Endothelial cell of umbilical vein (primary cell): ENCODE measurements at regions not wholly inside any gene's neighbourhood (a gene's known extent, or its start where the extent isn't known, plus 50 kb on each side); places are given as distances from the start of the nearest gene placed in this dataset.

Experiments
- EZH2 ChIP-seq: IDR thresholded peaks from 2 replicates; pipeline ENCODE4 v1.6.1; 2012; ENCODE audit warnings: borderline replicate concordance, low read depth, mild to moderate bottlenecking, moderate library complexity, low read length, inconsistent platforms; ENCODE audit not compliant: severe bottlenecking
- GATA2 ChIP-seq: IDR thresholded peaks from 2 replicates; pipeline ENCODE4 v1.7.0; 2011; ENCODE audit warnings: low read depth, mild to moderate bottlenecking, moderate library complexity, mixed read lengths, low read length; ENCODE audit not compliant: insufficient read length, insufficient read depth
- POLR2A ChIP-seq: IDR thresholded peaks from 2 replicates; pipeline ENCODE4 v1.6.1; 2012; ENCODE audit warnings: low read depth, mild to moderate bottlenecking, control low read depth, low read length
- POLR2AphosphoS5 ChIP-seq: IDR thresholded peaks from 2 replicates; pipeline ENCODE4 v1.6.1; 2012; ENCODE audit warnings: low read depth, mild to moderate bottlenecking, control low read depth, low read length, moderate library complexity; ENCODE audit not compliant: insufficient read depth
- TF ChIP-seq, protein P1 (sequence below), 2 donors: IDR thresholded peaks; 1 replicate in 1 of 2; 2 replicates in 1 of 2; pipeline ENCODE4 v1.5.1; 2011; ENCODE audit warnings: low read length in 2 of 2, mild to moderate bottlenecking in 2 of 2, moderate library complexity in 2 of 2, control low read depth in 1 of 2, inconsistent platforms in 1 of 2, low read depth in 1 of 2; ENCODE audit not compliant: insufficient read depth in 1 of 2; ENCODE audit errors: extremely low read depth in 1 of 2

GRCh38 chr4:186400676-186401075 is 134.7 kb downstream of the F11 start:
- TF ChIP-seq, protein P1, sequence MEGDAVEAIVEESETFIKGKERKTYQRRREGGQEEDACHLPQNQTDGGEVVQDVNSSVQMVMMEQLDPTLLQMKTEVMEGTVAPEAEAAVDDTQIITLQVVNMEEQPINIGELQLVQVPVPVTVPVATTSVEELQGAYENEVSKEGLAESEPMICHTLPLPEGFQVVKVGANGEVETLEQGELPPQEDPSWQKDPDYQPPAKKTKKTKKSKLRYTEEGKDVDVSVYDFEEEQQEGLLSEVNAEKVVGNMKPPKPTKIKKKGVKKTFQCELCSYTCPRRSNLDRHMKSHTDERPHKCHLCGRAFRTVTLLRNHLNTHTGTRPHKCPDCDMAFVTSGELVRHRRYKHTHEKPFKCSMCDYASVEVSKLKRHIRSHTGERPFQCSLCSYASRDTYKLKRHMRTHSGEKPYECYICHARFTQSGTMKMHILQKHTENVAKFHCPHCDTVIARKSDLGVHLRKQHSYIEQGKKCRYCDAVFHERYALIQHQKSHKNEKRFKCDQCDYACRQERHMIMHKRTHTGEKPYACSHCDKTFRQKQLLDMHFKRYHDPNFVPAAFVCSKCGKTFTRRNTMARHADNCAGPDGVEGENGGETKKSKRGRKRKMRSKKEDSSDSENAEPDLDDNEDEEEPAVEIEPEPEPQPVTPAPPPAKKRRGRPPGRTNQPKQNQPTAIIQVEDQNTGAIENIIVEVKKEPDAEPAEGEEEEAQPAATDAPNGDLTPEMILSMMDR (IDR thresholded peaks at IDR 0.05; ENCODE audit: extremely low read depth in 1 of 2, insufficient read depth in 1 of 2, low read depth in 1 of 2, low read length in 2 of 2) = no peak
- no peak for TF ChIP-seq GATA2
- TF ChIP-seq EZH2 = no peak
- no peak for TF ChIP-seq POLR2A
- TF ChIP-seq POLR2AphosphoS5 = no peak
